GM11168 (cell line): ENCODE measurements at regions not wholly inside any gene's neighbourhood (a gene's known extent, or its start where the extent isn't known, plus 50 kb on each side); places are given as distances from the start of the nearest gene placed in this dataset.

Source experiments
- in situ Hi-C: fragments of 300-500 bp; cut with MboI; formaldehyde crosslinking; loops from one replicate; pipeline ENCODE4 v1.12.0; 2022; ENCODE audit warnings: low sequenced_read_pairs; ENCODE audit not compliant: unreplicated experiment

DNA sequence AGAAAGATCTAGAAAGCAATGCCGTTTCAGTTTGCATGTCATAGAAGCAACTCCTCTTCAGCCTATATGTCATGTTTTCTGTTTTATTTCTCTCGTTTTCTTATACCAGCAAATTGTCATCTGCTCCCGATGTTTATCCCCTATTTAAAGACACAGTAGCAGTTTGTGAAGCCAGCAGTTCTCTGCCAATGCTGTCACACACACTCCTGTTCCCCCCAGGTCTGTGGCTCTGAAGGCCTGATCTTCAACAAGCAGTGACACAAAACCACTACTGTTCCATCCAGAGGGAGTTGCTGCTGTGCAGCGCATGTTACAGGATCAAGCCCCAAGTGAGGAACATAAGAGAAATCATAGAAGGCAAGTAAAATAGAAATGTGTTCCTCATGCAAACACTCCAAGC, 364.1 kb upstream of the SLC30A5 start:
- in situ Hi-C loops: no loop called here

DNA sequence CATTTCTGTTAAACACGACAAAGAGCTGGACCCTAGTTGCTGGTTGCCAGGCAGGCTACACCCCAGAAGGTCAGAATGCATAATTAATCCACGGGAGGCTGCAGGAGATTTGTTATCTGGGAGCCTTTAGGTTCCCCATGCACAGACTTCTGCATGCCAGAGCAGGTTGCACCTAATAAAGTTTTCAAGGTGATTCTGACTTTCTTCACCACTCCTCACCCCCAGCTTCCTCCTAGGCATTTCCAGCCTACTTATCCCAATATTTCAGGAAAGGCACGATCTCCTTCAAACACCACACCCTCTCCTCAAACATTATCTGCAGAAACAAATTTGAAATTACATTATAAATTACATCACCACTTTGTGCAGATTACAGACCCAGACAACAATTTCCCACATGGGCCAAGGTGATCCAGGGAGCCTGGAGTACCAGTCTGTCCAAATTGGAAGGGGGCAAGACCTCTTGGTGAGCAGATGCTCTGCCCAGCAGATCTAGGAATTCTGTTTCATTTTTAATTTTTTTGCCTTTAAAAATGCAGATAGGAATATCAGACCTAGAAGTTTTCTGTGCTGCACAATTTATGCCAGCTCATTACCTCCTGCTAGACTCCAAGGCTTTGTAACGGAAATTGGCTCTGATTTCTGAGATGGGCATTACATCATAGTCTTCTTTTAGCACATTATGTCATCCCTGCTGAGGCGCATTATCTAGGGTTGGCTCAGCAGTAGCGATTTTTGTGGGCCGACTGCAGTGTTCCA, 363.4 kb upstream of the SLC30A5 start:
- in situ Hi-C loops: no loop called here

DNA sequence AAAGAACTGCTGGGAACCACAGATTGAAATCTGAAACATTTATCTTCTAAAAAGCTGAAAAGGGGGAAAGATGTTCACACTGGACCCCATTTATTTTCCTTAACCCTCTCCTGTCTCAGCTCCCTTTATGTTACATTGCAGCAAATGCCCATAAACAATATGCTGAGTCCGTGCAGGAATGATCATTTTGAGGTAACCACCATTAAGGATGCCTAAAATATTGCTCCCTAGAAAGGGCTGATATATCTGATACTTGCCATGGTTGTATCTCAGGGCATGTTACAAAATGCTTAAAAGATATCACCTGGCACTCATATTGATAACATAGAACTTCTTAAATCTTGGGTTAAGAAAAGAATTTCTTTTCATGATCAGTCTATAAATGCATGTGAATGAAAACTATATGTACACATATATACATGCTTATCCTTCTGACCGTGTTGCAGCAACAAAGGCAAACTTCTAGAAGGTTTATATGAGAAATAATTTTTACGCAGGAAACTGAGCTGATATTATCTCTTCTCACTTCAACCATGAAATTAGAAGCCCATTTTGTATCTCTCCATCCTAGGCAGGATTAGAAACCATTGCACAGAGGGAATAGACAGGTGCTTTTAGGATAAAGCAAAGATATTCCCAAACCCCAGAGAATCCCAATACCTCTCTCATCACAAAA, 362.7 kb upstream of the SLC30A5 start:
- in situ Hi-C loops: no loop called here

DNA sequence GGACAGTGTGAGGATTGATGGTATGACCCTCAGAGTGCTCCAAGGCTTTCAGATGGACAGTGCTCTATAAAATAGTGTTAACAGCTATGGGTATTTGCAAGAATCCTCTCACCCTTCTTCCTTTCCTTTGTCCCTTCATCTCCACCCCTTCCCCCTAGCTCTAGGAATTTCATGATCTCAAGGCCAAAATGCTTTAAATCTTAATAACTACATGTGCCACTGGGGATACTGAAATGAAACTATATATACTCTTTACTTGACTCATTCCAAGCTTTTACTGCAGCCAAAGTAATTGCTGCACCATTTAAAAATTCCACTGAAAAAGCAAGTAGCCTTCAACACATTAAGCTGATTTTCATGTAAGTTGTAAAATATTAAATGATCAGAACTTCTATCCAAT, 361.6 kb upstream of the SLC30A5 start:
- in situ Hi-C loops: no loop called here

DNA sequence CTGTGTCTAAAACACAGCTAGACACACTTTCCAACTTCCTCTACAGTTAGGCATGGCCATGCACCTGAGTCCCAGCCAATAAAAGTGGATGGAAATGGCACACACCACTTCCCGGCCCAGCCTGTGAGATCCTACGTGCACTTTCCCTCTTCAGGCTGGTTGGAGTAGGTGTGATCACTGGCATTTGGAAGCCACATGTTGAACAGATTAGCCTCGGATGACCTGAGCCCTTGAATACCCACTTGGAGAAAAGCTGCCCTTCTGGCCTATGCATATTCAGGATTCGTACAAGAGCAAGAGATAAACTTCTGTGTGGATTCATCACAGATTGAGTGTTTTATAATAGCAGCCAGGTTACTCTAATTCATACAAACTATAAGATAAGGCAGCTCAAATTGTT, 359.0 kb upstream of the SLC30A5 start:
- in situ Hi-C loops: no loop called here

DNA sequence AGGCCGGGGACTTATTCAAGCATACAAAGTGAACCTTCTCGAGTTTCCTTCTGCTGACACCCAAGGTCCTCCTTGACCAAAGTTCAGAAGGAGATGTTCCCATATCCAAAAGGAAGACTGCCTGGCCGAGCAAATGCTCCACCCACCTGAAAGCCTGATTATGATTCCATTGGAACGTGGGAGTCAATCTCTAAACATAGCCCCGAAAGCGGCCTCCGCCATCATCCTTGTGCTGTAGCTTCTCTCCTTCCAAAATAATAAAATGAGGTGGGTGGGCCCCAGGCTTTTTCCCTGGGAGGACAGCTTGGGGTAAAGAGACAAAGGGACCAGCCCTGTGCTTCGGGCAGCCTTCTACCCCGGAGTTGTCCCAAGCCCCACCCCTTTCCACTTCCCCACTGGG, 355.6 kb upstream of the SLC30A5 start:
- in situ Hi-C loops: no loop called here

DNA sequence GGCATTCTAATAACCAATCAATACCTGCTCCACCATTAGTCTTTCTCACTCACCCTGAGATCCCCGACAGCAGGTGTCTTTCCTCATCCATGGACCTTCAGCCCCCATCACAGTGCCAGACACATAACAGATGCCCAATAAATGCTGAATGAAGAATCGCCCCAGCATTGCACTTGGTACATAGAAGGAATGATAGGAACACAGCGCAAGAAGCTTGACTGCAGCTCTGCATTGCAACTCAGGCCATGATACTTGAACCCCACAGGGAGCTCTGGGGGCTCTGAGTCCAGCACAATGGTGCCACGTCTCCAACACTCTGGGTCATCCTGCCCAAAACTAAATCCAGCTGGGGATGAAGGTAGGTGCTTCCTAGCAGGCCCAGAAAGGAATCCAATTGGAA, 355.0 kb upstream of the SLC30A5 start:
- in situ Hi-C loops: no loop called here

DNA sequence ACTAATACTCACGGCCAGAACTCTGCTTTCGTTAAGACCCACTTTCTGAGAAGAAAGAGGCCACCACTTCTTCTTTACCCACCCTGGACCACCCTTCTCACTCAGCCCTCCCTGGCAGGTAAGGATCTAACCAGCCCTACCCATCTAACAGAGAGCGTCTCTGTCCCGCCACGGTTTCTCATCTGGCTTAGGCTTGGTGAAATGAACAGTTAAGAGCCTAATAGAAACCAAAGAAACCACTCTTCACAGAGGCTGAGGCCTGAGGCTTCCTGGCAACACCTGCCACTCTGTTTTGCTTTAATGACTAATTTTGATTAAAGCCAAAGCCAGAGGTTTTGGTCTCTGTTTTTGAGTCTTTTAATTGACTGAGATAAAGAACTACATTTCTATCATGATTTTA, 354.1 kb upstream of the SLC30A5 start:
- in situ Hi-C loops: no loop called here

DNA sequence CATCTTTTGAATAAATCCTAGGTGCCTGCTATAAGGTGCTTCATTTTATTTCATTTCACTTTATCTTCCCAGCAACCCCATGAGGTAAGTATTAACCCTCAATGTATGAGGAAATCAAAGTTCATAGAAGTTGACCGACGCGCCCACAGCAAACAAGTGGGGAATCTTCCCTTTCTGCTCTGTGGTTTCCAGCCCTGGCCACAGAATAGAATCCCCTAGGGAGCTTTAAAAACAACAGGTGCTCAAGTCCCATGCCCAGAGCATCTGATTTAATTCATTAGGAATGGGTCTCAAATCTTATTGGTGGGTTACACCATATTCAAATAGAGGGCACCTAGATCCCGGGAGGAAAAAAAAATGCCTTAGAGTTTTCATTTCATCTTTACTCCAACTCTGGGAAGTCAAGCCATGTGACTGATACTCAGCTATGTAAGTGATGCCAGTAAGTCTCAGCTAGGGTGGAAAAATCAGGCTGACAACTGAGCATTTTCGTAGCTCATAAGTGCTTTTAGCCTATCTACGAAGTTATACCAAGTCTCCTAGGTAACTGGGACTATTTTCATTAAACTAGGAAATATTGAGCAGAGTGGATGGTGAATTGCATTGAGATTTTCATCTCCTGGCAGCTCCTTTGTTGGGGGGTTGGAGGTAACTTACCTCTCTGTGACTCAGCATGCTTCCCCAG, 353.4 kb upstream of the SLC30A5 start:
- in situ Hi-C loops: no loop called here

DNA sequence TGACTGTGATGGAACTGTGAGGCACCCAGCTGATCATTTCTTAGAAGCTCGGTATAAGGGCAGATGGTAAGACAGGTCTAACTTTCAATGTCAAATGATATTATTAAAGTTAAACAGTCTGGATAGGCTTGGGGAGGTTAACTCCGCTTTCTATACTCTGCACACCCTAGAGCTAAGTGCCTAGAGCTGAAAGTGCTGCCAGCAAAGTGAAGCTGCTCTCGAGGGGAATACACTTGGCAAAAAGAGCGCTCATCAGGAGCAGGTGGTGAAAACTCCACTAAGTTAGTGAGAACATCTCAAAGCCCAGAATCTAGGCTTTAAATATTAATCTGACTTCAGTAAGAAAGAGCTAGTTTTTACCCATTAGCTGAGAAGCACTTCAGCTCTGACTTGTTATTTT, 349.6 kb upstream of the SLC30A5 start:
- in situ Hi-C loops: no loop called here

DNA sequence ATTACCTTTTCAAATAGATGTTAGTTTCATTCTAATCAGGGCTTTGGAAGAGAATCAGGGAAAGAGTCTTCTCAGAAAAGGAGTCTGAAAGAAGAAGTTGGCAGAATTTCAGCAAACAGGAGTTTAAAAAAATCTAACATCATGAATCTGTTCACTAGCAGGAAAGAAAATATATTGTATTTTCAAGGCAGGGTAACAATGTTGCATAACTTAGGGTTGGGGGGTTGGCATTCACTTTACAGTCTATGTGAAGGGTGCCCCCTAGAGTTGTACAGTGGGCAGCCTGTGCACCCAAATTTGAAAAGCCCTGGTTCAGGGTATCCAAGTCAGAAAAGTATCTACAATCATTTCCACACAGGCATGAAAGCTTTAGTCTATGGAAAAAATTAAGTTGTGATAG, 348.4 kb upstream of the SLC30A5 start:
- in situ Hi-C loops: no loop called here

DNA sequence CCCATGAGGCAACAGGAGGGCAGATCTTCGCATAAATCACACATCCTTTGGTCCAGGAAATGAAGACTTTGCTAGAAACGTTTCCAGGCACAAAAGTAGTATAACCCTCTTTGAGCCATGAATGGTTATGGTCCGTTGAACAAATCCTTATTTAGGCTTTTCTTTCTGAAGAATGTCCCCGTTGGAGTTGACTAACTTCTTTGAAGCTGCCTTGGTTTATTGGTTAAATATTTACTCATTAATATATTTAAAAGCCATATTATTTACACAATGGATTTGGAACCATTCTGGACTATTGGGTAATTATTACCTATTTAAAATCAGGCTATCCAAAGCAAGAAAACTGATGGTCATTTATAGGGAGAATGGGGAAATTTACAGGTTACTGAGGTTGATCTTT, 347.6 kb upstream of the SLC30A5 start:
- in situ Hi-C loops: no loop called here

DNA sequence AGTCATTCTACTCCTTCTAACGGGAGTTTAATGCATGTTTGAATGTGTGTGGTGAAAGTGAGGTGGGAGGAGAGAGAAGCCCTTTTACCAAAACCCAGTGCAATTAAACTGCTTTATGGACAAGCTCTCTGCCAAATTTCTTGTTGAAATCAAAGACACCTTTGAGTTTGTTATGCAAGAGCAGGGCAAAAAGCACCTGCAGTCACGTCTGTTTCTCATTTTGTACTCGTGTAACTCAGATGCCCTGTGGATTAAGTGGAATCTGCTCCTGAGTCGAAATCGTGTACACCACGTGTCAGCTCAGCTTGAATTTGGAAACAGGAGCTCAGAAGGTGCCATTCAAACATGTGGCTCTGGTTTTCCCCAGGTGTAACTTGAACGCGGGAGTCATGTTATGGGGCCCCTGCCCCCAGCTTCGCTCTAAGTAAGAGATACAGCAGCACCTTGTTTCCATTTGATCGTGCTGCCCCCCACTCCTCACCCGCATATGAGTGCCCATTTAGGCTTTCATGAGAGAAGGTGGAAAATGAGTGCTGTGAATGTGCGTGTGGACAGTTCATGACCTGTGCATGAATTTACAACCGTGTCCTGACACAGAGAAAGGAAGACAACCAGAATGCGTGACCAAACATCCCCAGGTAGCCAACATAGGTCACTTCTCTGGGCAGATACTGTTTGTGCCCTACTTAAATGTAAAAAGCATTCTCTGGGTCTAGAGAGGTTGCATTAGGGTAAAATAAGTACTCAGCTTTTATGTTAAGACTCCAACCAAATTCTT, 347.0 kb upstream of the SLC30A5 start:
- in situ Hi-C loops: no loop called here

DNA sequence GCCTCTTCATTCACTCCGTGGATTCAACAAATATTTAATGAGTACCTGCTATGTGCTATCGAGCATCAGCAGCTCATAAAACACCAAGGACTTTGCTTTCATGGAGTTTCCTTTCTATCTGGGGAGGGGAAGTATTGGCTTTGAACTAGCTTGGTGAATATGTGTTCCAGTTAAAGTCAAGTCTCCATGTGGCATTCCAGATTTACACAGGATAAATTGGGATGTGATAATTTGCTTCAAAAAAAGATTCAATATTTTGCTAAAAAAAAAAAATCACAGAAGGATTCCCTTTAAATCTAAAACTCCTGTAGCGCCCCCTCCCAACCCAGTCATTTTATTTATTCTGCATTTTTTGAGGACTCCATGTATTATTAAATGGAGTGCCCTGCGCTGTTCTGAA, 346.3 kb upstream of the SLC30A5 start:
- in situ Hi-C loops: no loop called here

DNA sequence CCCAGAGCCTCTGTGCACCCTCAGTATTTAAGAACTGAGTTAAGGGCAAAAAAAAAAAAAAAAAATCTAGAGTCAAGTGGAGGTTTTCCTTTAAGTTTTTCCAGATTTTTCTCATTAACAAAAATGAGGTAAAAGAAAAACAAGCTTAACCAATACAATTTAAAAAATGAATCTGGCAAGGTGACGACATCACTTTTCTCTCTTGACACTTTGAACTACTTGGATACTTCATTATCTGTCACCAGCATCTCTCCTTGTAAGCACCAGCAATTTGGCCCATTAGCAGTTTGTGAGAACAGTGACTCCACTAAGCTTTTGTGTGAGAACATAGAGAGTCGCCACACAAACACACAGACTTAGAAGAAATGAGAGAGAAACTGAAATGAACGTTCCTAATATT, 345.7 kb upstream of the SLC30A5 start:
- in situ Hi-C loops: no loop called here

DNA sequence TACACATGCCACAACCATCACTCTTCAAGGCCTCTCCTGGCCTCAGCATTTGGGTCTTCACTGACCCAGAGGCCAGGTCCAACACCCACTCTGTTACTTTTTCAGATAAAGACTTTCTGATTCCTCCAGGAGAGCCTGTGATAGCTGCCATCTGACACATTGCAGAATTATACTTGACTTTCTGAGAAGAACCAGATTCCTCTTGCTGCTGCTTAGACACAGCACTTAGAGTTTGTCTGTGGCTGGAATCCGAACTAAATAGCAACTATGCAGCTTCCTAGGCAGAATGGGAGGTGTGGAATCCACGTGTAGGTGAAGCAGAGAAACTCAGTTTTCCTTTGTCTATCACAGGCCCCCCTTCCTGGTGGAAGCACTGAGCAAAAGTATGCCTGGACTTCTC, 344.7 kb upstream of the SLC30A5 start:
- in situ Hi-C loops: no loop called here

DNA sequence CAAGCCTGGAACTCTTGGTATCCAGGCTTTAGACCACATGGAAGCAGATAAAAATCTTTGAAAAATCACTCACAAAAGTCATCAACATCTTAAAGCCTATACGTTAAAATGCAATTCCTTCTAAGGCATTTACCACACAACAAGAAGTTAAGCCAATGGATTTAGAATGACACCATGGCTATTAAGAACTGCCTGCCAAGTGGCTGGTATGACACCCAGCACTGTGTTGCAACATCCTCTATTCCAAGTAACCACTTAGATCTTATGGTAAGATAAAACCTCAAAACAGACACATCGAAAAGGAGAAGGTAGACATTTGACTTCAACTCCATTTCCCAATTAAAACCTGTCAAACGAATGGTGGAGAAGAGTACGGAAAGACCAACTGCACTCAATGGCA, 344.2 kb upstream of the SLC30A5 start:
- in situ Hi-C loops: no loop called here

DNA sequence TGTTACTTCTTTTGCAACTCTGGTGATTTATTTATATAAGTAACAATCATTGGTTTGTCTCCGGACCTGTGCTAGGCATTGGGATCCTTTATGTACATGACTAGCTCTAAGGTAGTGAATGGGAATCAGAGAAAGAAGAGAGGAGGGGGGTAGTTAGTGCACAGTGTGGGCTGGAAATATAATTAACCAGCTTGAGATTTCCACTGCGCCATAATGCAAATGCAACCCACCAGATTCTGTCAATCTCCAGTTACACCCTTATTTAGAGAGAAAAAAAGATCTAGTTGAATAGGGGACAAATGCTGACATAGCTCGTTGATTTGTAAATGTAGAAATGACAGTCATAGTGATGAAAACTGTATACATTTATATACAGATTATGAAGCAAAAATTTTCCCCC, 342.2 kb upstream of the SLC30A5 start:
- in situ Hi-C loops: no loop called here

DNA sequence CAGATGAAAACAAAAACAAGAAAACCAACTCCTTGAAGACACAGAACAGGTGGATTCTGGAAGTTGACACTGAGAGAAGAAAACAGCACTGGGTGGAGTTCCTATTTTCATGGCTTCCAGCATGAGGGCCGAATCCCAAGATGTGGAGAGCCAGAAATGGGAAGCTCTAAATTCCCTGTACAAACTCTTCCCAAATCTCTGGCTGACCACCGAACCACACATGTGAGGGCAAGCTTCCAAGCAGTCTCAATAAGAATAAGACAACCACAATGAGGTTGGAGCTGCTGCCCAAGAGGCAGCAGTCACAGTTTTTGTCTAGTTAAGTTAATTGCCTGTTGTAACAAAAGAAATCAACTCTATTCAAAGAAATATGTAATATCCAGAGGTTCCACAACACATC, 339.3 kb upstream of the SLC30A5 start:
- in situ Hi-C loops: no loop called here

DNA sequence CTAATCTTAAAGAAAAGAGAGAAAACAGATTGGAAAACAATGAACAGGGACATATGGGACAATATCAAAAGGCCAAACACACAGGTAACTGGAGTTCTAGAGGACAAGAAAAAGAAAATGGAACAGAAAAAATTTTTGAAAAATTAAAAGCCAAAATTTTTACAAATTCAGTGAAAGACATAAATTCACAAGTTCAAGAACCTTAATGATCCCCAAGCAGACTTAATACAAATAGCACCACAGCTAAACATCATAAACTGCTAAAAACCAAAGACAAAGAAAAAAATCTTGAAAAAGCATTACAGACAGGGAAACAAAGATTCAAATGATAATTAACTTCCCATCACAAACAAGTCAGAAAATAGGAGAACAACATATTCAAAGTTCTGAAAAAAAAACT, 338.5 kb upstream of the SLC30A5 start:
- in situ Hi-C loops: no loop called here

DNA sequence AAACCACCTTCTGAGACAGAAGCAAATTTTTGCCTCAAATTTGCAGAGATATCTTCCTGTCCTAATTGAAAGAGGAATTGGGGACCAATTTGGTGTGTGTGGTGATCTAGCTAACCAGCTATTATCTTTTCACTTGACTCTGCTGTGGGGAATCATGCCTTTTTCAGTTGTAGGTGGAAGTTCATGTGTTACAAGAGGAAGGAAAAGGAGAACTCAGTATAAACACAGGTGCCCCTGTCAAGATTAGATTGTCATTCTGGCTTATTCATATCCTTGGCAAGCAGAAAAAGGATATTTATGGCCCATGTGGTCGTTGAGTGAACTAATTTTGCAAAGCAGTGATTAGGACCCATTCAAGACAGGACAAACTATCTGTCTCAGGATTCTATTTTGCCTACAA, 336.8 kb upstream of the SLC30A5 start:
- in situ Hi-C loops: no loop called here
